Naive B cell (primary cell): ENCODE measurements at regions not wholly inside any gene's neighbourhood (a gene's known extent, or its start where the extent isn't known, plus 50 kb on each side); places are given as distances from the start of the nearest gene placed in this dataset.

Source experiments
- ATAC-seq, 2 donors: fragments of 150-1000 bp; cut with Tn5 transposase; 2 replicates each; pipeline ENCODE4 v1.10.0; 2021; ENCODE audit warnings: low read depth in 2 of 2, mild to moderate bottlenecking in 2 of 2, moderate library complexity in 2 of 2
- DNase-seq: peaks from one replicate; pipeline ENCODE4 v3.0.0; 2022
- H3K27ac Mint-ChIP-seq, 6 donors: one replicate each; pipeline ENCODE4 v1.8.0; 2020 to 2022; ENCODE audit warnings: mild to moderate bottlenecking in 6 of 6, mixed read lengths in 6 of 6, moderate library complexity in 5 of 6, inconsistent platforms in 2 of 6
- H3K27me3 Mint-ChIP-seq, 3 donors: one replicate each; pipeline ENCODE4 v1.8.0; 2021 to 2022; ENCODE audit warnings: mixed read lengths in 3 of 3, mild to moderate bottlenecking in 1 of 3
- H3K36me3 Mint-ChIP-seq, 2 donors: one replicate each; pipeline ENCODE4 v1.8.0; 2020 to 2022; ENCODE audit warnings: mixed read lengths in 2 of 2, inconsistent platforms in 1 of 2, mild to moderate bottlenecking in 1 of 2
- H3K4me1 Mint-ChIP-seq, 3 donors: one replicate each; pipeline ENCODE4 v1.8.0; 2020 to 2022; ENCODE audit warnings: mixed read lengths in 3 of 3, inconsistent platforms in 1 of 3, mild to moderate bottlenecking in 1 of 3, moderate library complexity in 1 of 3
- H3K4me3 Mint-ChIP-seq, 8 donors: one replicate each; pipeline ENCODE4 v1.8.0; 2020 to 2022; ENCODE audit warnings: mild to moderate bottlenecking in 8 of 8, mixed read lengths in 8 of 8, moderate library complexity in 8 of 8, inconsistent platforms in 2 of 8
- H3K9me3 Mint-ChIP-seq, 7 donors: one replicate each; pipeline ENCODE4 v1.8.0; 2020 to 2022; ENCODE audit warnings: mixed read lengths in 7 of 7, mild to moderate bottlenecking in 5 of 7, inconsistent platforms in 2 of 7, moderate library complexity in 1 of 7

- Mint-ChIP-seq H3K27ac (no peak overlapping the region), H3K9me3 (peaks cover 0 to 14% (median 3%) of the 10 kb centered on the region in 7 donors), H3K27me3 (peaks cover 5 to 8% (median 7%) of the 10 kb centered on the region in 3 donors), H3K4me3 (no peak overlapping the region), H3K4me1 (no peaks in the 10 kb centered on the region), H3K36me3 (no peaks in the 10 kb centered on the region)
- ATAC-seq (no peak), DNase-seq (no peak)
Observed at GRCh38 chr13:91278291-91278690, 69.2 kb upstream of the MIR17HG start.

- Mint-ChIP-seq H3K27ac (no peak overlapping the region), H3K4me1 (no peaks in the 10 kb centered on the region), H3K36me3 (no peaks in the 10 kb centered on the region), H3K9me3 (peaks cover 0 to 14% (median 3%) of the 10 kb centered on the region in 7 donors), H3K27me3 (peaks cover 7 to 10% (median 8%) of the 10 kb centered on the region in 3 donors), H3K4me3 (no peak overlapping the region)
- DNase-seq (no peak), ATAC-seq (peak in 1 of 2 donors; percentile 28)
Observed at GRCh38 chr13:91278888-91279287, 68.6 kb upstream of the MIR17HG start.

- H3K27me3 Mint-ChIP-seq = peaks cover 8 to 23% (median 12%) of the 10 kb centered on the region in 3 donors
- H3K4me1 Mint-ChIP-seq = no peaks in the 10 kb centered on the region
- no peak overlapping the region for H3K4me3 Mint-ChIP-seq
- DNase-seq (no peak), ATAC-seq (no peak)
- H3K36me3 Mint-ChIP-seq = no peaks in the 10 kb centered on the region
- H3K27ac Mint-ChIP-seq = no peak overlapping the region
- peaks cover 0 to 16% (median 3%) of the 10 kb centered on the region in 7 donors for H3K9me3 Mint-ChIP-seq
Observed at GRCh38 chr13:91280801-91281200, 66.7 kb upstream of the MIR17HG start.

- peaks cover 5 to 23% (median 8%) of the 10 kb centered on the region in 3 donors for H3K27me3 Mint-ChIP-seq
- ATAC-seq = no peak
- no peak overlapping the region for H3K27ac Mint-ChIP-seq
- H3K4me3 Mint-ChIP-seq = no peak overlapping the region
- H3K4me1 Mint-ChIP-seq = no peaks in the 10 kb centered on the region
- peaks cover 0 to 9% (median 4%) of the 10 kb centered on the region in 7 donors for H3K9me3 Mint-ChIP-seq
- no peak for DNase-seq
- no peaks in the 10 kb centered on the region for H3K36me3 Mint-ChIP-seq
Observed at GRCh38 chr13:91284335-91284734, 63.2 kb upstream of the MIR17HG start.

GRCh38 chr13:91286317-91286716 is 61.2 kb upstream of the MIR17HG start:
- Mint-ChIP-seq H3K27me3 (peaks cover 5 to 23% (median 11%) of the 10 kb centered on the region in 3 donors), H3K36me3 (no peaks in the 10 kb centered on the region), H3K27ac (no peak overlapping the region), H3K4me1 (no peaks in the 10 kb centered on the region), H3K4me3 (no peak overlapping the region), H3K9me3 (peaks cover 0 to 9% (median 4%) of the 10 kb centered on the region in 7 donors)
- DNase-seq = no peak
- ATAC-seq = no peak

GRCh38 chr13:91291078-91291477 is 56.4 kb upstream of the MIR17HG start:
- Mint-ChIP-seq H3K4me1 (no peaks in the 10 kb centered on the region), H3K9me3 (peaks cover 0 to 9% (median 3%) of the 10 kb centered on the region in 7 donors), H3K27me3 (peaks cover 0 to 4% (median 0%) of the 10 kb centered on the region in 3 donors), H3K4me3 (no peak overlapping the region), H3K27ac (peak overlapping the region in 1 of 6 donors; percentile 21), H3K36me3 (no peaks in the 10 kb centered on the region)
- no peak for ATAC-seq
- no peak for DNase-seq

- H3K27ac Mint-ChIP-seq = no peak overlapping the region
- H3K4me3 Mint-ChIP-seq = no peak overlapping the region
- H3K9me3 Mint-ChIP-seq = peaks cover 0 to 9% (median 3%) of the 10 kb centered on the region in 7 donors
- H3K4me1 Mint-ChIP-seq = no peaks in the 10 kb centered on the region
- DNase-seq (no peak), ATAC-seq (no peak)
- H3K36me3 Mint-ChIP-seq = no peaks in the 10 kb centered on the region
- H3K27me3 Mint-ChIP-seq = peaks cover 0 to 7% (median 4%) of the 10 kb centered on the region in 3 donors
Observed at GRCh38 chr13:91292630-91293221, 54.8 kb upstream of the MIR17HG start.

GRCh38 chr13:91295712-91296410 is 51.6 kb upstream of the MIR17HG start:
- ATAC-seq (no peak), DNase-seq (no peak)
- no peak overlapping the region for H3K4me3 Mint-ChIP-seq
- peaks cover 0 to 9% (median 0%) of the 10 kb centered on the region in 7 donors for H3K9me3 Mint-ChIP-seq
- H3K27me3 Mint-ChIP-seq = peaks cover 0 to 7% (median under 1%) of the 10 kb centered on the region in 3 donors
- no peak overlapping the region for H3K27ac Mint-ChIP-seq
- H3K4me1 Mint-ChIP-seq = no peaks in the 10 kb centered on the region
- no peaks in the 10 kb centered on the region for H3K36me3 Mint-ChIP-seq

GRCh38 chr13:91297503-91297902 is 50.0 kb upstream of the MIR17HG start:
- Mint-ChIP-seq H3K4me1 (peaks cover 0 to 2% (median 0%) of the 10 kb centered on the region in 3 donors), H3K27ac (no peak overlapping the region), H3K27me3 (peaks cover 0 to 7% (median 0%) of the 10 kb centered on the region in 3 donors), H3K4me3 (no peak overlapping the region), H3K9me3 (peaks cover 0 to 9% (median 0%) of the 10 kb centered on the region in 7 donors), H3K36me3 (no peaks in the 10 kb centered on the region)
- no peak for DNase-seq
- ATAC-seq = no peak
